ENCODE measurements at regions not wholly inside any gene's neighbourhood (a gene's known extent, or its start where the extent isn't known, plus 50 kb on each side); places are given as distances from the start of the nearest gene placed in this dataset.

DNA sequence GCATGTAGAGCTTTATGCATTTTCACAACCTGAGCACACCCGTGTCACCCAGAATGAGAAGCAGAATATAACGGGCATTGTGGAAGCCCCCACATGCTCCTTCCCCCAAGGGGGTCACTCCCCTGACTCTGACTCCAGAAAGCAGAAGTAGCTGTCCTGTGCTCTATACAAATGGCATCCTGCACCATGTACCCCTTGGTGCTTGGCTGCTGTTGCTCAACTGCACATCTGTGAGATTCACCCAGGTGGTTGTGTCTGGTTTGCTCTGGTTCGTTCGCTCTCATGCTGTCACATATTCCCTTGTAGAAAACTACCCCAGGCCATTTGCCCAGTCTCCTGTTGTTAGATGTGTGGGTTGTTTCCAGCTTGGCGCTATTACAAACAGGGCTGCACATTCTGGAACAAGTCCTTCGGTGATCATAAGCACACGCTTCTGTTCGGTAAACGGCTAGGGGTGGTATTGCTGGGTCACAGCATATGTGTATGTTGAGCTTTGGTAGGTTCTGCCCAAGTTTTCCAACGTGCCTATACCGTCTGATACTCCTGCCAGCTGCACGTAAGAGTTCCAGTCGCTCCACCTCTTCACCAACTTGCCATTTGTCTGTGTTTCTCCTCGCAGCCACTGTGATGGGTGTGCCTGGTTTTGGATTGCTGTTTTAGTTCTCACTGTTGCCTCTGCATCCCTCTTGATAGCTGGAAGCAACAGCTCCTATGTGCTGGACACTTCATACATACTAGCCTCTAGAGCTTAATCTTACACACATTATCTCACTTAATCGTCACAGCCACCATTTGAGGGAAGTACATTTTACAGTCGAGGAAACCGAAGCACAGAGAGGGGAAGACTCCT is 65.4 kb upstream of the SLC6A6 start:
- no peak for DNase-seq (ENCODE audit: low spot score)

DNA sequence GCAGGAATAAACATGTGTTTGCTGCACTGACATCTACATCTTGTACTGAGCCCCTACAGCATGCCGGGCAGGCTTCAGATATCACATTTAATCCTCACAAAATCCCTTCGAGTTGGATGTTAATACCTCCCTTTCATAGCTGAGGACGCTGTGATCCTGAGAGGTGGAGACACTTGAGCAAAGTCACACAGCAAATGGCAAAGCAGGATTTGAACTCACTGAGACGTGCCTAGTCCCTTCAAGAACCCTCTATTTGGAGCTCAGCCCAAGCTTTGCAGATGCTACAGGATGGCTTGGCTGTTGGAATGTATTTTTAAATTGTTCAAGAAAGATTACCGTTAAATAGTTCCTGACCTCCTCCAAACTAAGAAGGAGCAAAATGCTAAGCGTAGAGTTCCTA is 64.6 kb upstream of the SLC6A6 start:
- DNase-seq (ENCODE audit: low spot score), result no peak

DNA sequence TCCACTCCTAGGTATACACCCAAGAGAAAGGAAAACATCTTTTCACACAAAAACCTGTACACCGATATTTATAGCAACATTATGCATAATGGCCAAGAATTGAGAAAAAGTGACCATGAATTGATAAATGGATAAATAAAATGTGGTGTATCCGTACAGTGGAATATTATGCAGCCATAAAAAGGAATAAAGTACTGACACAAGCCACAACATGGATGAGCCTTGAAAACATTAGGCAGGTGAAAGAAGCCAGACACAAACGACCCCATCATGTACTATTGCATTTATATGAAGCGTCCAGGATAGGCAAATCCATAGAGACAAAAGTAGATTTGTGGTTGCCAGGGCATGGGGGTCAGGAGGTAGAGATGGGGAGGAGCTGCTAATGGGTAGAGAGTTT is 64.2 kb upstream of the SLC6A6 start:
- no peak for DNase-seq (ENCODE audit: low spot score)

DNA sequence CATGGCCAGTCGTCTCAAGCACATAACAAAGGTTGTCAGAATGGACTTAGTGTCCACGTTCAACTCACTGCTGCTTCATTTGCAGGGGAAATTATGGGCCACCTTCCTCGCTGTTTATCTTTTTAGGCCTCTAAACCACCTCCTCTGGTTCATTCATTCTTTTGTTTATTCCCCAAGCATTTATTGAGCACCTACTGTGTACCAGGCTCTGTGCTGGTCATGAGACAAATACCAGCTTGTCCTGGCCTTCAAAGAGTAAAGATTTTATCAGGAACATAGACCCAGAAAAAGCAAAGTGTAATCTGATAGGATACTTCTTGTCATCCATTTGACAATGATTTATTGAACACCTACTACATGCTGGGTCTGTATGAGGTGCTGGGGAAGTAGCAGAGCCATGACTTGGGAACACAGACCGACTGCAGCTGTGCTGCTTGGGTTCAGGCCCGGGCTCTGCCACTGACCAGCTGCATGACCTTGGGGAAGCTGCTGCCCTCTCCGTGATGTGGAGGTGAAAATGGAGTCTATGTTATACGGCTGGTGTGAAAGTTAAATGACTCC is 63.4 kb upstream of the SLC6A6 start:
- no peak for DNase-seq (ENCODE audit: low spot score)

DNA sequence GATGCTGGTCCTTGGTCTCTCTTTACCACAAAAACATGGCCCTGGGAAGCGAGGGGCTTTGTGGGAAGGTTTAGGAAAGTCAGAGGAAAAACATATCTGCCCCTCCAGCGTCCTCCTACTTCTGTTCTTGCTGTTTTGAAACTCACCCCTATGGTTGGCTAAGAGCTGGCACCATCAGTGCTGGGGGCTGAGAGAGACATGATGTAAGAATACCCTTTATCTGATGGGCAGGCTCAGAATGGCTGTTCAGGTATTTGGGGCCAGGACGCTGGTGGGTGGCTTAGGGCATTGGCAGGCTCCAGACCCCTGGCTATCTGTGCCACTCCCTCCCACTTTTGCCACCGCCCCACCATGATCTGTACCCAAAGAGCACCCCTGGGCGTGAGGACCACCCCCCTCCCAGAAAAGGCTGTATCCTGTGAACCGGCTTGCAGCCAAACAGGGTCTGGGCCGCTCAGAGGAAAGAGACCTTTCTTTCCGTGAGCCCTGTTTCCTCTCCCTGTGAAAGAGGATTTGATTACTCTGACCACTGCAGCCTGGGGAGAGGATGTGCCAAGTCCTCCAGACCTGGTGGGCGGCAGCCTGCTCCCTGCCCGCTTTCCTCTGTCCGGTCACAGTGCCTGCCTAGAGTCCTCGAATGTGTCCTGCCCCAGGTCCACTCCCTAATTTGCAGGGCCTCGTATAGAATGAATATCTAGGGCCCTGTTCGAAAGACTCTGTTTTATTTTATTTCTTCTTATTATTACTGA is 61.3 kb upstream of the SLC6A6 start:
- no peak for DNase-seq (ENCODE audit: low spot score)

DNA sequence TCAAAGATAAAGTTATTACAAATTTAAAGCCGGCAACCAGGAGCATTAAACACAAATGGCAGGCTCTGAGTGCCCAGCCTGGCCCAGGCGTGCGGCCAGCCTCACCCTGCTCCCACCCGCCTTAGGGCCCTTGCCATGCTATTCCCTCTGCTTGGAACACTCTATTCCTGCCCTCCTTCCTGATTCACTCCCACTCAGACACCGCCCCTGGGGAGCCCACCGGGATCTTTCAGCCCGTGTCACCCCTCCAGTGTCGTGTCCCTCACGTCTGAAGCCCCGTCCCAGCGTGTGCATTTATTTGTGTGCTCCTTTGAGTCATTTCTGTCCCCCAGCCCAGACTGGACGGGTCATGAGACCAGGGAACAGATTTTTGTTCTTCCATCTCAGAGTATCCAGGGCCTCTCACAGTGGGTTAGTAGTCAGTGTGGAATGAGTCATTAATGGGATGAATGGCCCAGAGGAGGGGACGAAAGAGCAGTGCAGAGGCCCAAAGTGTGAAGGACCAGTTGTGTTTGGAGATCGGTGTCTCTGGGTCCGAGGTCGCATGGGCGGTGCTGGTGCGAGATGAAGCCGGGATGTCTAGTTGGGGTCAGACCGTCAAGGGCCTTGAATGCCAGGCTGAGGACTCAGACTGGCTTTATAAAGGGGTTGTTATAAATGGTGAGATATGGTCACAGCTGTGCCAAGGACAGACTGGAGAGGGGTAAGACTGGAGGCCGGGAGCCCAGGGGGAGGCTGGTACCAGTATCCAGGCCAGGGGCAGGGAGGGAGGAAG is 58.9 kb upstream of the SLC6A6 start:
- DNase-seq (ENCODE audit: low spot score), result no peak

DNA sequence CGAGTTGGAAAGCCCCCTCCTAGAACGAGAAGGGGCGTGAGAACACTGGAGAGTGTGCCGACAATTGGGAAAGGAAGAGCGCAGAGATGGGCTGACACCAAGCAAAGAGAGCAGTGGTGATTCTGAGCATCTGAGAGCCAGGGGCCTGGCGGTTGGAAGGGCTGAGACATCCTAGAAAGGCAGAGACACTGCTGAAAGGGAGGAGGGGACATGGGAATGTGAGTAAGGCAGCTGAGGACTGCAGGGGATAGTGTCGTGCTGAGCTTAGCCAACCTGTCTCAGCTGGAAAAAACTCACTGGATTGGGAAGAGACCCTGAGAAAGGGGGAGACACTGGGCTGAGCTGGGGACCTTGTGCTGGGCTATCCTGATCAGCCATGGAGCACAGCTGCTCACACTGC is 58.1 kb upstream of the SLC6A6 start:
- DNase-seq (ENCODE audit: low spot score), result no peak

DNA sequence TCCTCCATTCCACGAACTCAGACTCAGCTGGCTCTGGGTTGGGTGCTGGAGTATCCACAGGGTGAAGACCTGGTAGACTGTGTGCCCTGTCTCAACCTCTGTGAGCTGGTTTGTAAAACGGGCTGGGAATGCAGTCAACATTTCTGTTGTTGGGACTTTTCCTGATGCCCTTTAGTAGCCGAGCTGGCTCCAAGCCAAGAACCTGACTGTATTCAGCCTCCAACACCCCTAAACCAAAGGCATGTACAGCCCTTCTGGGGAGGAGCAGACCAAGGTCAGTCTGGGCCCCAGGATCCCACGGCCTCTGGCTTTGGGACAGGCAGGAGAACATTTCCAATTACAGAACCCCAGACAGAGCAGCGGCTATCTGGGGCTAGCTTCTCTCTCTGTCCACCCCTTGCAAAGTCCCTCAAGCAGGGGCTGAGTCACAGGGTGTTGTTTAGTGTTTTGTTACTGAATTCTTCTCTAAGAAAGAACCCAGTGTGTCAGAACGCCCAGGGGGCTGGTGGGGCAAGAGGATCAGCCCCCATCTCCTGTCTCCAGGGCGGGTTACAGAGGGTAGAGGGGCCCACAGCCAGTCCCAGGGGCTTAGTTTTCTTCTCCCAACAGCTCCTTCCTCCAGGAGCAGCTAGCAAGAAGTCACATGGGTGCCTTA is 56.8 kb upstream of the SLC6A6 start:
- DNase-seq (ENCODE audit: low spot score), result no peak

DNA sequence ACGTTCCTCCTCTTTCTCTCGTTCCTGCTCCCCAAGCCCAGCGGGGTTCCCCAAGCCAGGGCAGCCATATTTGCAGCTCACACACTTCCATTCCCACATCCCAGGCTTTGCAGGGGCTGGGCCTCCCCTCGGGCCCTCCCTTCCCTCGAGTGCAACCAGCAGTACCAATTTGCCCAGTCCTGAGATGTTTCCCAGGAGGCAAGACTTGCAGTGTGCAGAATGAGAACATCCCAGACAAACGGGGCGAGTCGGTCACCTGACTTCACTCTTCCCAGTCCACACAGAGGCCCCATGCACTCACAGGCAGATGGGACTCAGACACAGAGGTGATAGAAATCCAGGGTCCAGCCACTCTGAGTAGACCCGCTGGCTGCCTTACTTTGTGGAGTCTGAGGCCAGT is 56.2 kb upstream of the SLC6A6 start:
- no peak for DNase-seq (ENCODE audit: low spot score)

DNA sequence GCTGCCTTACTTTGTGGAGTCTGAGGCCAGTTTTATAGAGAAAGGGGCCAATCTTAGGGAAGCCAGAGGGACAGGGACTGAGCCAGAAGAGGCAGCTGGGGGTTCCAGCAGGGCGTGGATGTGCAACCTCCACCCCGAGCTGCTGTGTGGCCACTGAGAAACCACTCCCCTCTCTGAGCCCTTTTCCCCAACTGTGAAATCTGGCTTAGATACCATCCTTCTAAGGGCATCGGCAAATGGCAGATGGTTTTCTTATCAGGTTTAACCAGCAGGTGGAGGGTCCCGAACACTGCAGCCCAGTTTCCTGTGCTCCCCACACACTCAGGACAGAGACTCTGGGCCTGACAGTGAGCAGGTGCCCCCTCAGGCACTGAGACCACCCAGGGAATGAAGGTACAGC is 55.8 kb upstream of the SLC6A6 start:
- no peak for DNase-seq (ENCODE audit: low spot score)

DNA sequence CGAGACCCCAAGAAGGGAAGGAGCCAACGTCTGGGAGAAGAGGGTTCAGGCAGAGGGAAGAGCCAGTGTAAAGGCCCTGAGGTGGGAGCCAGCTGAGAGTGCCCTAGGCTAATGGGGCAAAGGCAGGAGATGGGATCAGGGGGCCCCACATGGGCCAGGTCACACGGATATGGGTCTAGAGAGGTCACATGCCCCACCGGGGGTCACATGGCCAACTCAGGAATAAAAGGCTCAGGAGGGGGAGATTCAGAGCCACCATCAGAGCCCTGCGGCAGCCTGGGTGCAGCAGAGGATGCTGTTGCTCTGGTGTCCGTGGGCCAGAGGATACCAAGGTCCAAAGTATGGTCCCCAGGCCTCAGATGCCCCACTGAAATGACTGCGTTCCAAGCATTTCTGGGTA is 55.3 kb upstream of the SLC6A6 start:
- DNase-seq (ENCODE audit: low spot score), result no peak

DNA sequence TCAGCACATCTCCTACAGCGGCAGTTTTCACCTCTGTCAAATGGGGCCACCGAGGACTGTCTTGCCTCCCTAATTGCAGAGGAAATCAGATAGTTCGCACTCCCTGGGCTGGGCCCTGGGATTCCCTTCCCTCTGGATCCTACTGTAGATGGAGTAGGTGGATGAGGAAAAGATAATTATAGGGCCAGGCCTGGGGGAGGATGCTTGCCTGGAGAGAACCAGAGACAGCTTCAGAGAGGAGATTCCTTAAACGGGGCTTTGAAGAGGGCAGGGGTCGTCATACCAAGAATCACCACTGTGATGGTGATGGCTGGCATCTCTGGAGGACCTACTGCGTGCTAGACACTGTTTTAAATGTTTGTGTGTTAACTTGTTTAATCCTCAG is 50.8 kb upstream of the SLC6A6 start:
- no peak for DNase-seq (ENCODE audit: low spot score)

DNA sequence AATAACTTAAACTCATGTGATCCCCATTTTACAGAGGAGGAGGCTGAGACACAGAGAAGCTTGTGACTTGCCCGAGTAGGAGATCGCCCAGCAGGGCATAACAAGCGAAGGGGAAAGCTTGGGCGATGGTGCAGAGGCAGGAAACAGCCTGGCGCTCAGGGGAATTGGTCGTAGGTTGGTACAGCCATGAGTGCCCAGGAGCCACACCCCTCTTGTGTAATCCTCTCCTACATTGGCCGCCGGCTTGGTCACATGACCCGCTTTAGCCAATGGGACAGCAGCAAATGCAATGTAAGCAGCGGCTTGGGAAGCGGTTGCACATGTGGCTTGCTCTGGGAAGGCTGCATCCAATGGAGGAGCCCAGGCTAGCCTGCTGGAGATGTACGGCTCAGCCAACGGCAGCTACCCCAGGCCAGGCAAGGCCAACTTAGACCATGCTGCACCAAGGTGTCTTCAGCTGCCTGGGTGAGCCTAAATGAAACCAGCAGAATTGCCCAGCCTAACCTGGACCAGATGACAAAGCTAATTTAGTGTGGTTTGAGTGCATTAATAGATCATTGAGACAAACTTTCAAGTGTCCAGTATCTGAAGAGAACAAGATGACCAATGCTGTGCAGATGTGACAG is 50.3 kb upstream of the SLC6A6 start:
- no peak for DNase-seq (ENCODE audit: low spot score)

Measured in ecto neural progenitor cell (in vitro differentiated cells).